ENCODE measurements at regions not wholly inside any gene's neighbourhood (a gene's known extent, or its start where the extent isn't known, plus 50 kb on each side); places are given as distances from the start of the nearest gene placed in this dataset.

DNA sequence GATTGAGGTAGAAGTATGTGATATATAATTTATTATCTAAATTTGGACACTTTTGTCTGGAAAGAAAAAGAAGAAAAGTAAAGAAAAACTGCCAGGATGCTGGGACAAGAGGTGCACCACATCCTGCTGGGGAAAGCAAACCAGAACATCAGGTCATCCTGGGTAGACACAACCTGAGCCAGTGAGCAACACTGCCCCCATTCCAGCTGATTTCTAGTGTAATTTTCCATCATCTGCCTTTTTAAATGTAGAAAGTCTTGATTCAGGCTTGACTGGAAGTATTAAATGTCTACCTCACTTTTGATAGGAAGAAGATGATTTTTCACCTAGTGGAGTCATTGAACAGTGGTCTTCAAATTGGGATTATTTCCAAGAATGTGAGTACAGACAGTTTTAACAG, 1164.5 kb upstream of the CITED2 start:
- no peak for DNase-seq (ENCODE audit: low spot score)
- in situ Hi-C loops (cut with MboI; ENCODE audit: low pct_unique_long_range_greater_than_20kb, low sequenced_read_pairs, unreplicated experiment): no loop called here
- TF ChIP-seq, protein P1, sequence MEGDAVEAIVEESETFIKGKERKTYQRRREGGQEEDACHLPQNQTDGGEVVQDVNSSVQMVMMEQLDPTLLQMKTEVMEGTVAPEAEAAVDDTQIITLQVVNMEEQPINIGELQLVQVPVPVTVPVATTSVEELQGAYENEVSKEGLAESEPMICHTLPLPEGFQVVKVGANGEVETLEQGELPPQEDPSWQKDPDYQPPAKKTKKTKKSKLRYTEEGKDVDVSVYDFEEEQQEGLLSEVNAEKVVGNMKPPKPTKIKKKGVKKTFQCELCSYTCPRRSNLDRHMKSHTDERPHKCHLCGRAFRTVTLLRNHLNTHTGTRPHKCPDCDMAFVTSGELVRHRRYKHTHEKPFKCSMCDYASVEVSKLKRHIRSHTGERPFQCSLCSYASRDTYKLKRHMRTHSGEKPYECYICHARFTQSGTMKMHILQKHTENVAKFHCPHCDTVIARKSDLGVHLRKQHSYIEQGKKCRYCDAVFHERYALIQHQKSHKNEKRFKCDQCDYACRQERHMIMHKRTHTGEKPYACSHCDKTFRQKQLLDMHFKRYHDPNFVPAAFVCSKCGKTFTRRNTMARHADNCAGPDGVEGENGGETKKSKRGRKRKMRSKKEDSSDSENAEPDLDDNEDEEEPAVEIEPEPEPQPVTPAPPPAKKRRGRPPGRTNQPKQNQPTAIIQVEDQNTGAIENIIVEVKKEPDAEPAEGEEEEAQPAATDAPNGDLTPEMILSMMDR (IDR thresholded peaks at IDR 0.05; ENCODE audit: extremely low read depth, insufficient read depth, missing control alignments): no peak

DNA sequence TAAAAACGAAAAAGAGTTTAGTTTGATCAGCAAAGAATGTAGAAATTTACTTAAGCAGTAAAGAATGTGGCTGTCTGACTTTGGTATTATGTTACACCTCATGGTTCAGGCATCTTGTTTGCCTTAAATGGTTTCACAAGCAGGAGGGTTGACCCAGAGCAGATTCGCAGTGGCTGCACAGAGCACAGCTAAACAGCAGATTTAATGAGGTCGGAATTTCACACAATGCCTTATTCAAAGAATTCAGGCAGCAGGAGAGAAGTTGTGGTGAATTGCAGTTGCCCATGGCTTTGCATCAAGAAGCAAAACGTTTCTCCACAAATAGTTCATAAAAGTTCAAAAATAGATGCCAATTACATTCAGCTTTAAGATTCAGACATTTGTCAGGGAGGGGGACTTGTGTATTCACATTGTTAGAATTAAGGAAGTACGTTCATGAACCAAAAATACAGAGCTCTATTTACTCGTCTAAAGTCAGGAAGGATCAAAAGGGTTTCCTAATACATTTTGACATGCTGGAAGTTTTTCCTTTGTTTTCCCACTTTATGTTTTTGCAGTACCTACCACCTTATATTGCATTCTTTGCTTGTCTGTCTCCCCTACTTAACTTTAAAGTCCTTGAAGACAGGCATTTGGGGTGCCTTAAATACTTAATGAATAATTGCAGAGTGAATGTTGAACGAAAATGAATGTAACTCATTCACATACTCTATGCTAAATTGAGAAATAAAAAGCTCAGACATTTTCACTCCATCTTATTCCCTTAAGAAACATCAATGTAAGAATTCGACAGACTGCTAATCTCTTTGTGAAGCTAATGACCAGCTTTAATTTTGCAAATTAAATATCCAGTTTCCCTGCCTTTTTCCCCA, 1163.6 kb upstream of the CITED2 start:
- TF ChIP-seq, protein P1 (IDR thresholded peaks at IDR 0.05; ENCODE audit: extremely low read depth, insufficient read depth, missing control alignments): no peak
- in situ Hi-C loops (cut with MboI; ENCODE audit: low pct_unique_long_range_greater_than_20kb, low sequenced_read_pairs, unreplicated experiment): no loop called here
- no peak for DNase-seq (ENCODE audit: low spot score)

DNA sequence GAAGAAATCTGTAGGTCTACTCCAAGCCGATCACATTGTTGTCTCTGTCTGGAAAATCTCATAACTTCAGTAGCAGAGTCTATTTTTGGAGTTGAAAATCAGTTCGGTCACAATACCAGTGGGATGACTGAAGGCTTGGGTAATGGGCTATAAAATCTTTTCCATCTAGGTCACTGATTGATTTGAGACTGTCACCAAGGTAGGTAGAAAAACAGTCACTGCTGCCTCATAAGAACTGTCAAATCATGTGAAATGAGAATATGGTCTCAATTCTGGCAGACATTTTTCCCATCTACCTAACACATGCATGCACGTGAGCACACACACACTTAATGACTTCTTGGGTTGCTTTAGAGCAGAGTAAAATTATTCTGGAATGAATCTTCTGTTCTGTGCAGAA, 1162.8 kb upstream of the CITED2 start:
- TF ChIP-seq, protein P1 (IDR thresholded peaks at IDR 0.05; ENCODE audit: extremely low read depth, insufficient read depth, missing control alignments): no peak
- no peak for DNase-seq (ENCODE audit: low spot score)
- in situ Hi-C loops (cut with MboI; ENCODE audit: low pct_unique_long_range_greater_than_20kb, low sequenced_read_pairs, unreplicated experiment): no loop called here

DNA sequence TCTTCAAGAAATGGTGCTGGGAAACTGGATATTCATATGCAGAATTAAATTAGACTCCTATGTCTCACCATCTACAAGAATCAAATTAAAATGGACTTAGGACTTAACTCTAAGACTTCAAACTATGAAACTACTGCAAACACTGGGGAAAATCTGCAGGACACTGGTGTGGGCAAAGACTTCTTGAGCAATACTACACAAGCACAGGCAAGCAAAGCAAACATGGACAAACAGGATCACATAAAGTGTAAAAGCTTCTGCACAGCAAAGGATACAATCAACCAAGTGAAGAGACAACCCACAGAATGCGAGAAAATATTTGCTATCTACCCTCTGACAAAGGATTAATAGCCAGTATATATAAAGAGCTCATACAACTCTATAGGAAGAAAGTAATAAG, 1161.1 kb upstream of the CITED2 start:
- TF ChIP-seq, protein P1 (IDR thresholded peaks at IDR 0.05; ENCODE audit: extremely low read depth, insufficient read depth, missing control alignments): no peak
- in situ Hi-C loops (cut with MboI; ENCODE audit: low pct_unique_long_range_greater_than_20kb, low sequenced_read_pairs, unreplicated experiment): no loop called here
- no peak for DNase-seq (ENCODE audit: low spot score)

DNA sequence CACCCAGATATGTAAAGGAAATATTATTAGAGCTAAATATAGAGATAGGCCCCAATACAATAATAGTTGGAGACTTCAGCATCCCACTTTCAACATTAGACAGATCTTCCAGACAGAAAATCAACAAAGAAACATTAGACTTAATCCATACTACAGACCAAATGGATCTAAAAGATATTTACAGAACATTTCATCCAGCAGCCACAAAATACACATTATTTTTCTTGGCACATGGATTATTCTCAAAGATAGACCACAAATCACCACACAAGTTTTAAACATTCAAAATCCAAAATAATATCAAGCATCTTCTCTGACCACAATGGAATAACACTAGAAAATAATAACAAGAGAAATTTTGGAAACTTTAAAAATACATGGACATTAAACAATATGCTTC, 1159.1 kb upstream of the CITED2 start:
- in situ Hi-C loops (cut with MboI; ENCODE audit: low pct_unique_long_range_greater_than_20kb, low sequenced_read_pairs, unreplicated experiment): no loop called here
- DNase-seq (ENCODE audit: low spot score): no peak
- TF ChIP-seq, protein P1 (IDR thresholded peaks at IDR 0.05; ENCODE audit: extremely low read depth, insufficient read depth, missing control alignments): no peak

DNA sequence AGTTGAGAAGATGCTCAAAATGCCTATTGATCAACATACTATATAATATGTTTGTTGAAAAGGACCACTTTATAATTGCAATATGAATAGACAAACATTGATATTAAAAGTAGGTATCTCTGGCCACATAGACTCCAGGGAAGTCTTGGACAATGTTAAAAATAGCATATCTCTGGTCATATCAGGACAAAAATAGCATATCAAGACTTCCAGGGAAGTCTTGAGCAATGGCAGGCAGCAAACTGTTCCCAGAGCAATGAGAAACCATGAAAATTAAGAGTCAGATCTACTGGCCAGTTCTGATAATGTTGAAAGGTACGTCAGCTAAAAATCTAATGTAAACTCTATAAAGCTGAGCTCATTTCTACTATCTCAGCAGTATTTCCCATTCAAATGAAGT, 1130.3 kb upstream of the CITED2 start:
- TF ChIP-seq, protein P1 (IDR thresholded peaks at IDR 0.05; ENCODE audit: extremely low read depth, insufficient read depth, missing control alignments): no peak
- DNase-seq (ENCODE audit: low spot score): no peak
- in situ Hi-C loops (cut with MboI; ENCODE audit: low pct_unique_long_range_greater_than_20kb, low sequenced_read_pairs, unreplicated experiment): no loop called here
